A673 (cell line): ENCODE measurements at regions not wholly inside any gene's neighbourhood (a gene's known extent, or its start where the extent isn't known, plus 50 kb on each side); places are given as distances from the start of the nearest gene placed in this dataset.

Experiments used
- EZH2 ChIP-seq: fragments of 200-600 bp; sonication (generic); IDR thresholded peaks from 2 replicates; pipeline ENCODE4 v1.6.1; 2017; ENCODE audit warnings: borderline replicate concordance, low read depth, mild to moderate bottlenecking, mixed read lengths, antibody characterized with exemption, low read length; ENCODE audit not compliant: poor library complexity, severe bottlenecking
- TF ChIP-seq, protein P1 (sequence below): fragments of 300-800, 200-600 bp; sonication (generic); conservative IDR thresholded peaks from 2 replicates; pipeline ENCODE4 v1.5.1; 2017; ENCODE audit warnings: low read depth, mild to moderate bottlenecking, antibody characterized with exemption, low read length, moderate library complexity, mixed read lengths

DNA sequence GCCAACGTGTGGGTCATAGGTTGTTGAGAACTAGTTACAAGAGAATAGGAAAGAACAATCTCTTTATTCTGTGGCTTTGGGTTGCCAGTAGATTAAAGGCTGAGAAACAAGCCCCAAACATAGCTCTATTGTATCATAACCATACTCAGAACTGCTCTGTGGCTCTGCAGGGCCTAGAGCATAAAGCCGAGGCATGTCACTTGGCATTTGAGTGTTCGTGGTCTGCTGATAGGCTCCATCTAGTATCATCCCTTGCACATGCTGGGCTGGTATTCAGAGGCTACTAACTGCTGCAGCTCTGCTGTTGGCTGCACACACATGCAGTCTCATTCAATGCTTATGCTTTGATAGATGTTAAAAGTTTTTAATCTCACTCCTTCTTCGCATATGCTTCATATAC lies 157.9 kb downstream of the OGFRL1 start:
- TF ChIP-seq, protein P1, sequence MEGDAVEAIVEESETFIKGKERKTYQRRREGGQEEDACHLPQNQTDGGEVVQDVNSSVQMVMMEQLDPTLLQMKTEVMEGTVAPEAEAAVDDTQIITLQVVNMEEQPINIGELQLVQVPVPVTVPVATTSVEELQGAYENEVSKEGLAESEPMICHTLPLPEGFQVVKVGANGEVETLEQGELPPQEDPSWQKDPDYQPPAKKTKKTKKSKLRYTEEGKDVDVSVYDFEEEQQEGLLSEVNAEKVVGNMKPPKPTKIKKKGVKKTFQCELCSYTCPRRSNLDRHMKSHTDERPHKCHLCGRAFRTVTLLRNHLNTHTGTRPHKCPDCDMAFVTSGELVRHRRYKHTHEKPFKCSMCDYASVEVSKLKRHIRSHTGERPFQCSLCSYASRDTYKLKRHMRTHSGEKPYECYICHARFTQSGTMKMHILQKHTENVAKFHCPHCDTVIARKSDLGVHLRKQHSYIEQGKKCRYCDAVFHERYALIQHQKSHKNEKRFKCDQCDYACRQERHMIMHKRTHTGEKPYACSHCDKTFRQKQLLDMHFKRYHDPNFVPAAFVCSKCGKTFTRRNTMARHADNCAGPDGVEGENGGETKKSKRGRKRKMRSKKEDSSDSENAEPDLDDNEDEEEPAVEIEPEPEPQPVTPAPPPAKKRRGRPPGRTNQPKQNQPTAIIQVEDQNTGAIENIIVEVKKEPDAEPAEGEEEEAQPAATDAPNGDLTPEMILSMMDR: no peak
- no peak for TF ChIP-seq EZH2
